Neural progenitor cell (in vitro differentiated cells): ENCODE measurements at regions not wholly inside any gene's neighbourhood (a gene's known extent, or its start where the extent isn't known, plus 50 kb on each side); places are given as distances from the start of the nearest gene placed in this dataset.
A peak's percentile ranks its signal among the peaks of the same experiment; 100 is the strongest.

Source experiments
- DNase-seq: peaks from one replicate; pipeline ENCODE4 v3.0.0-alpha.2; 2016; ENCODE audit warnings: low spot score
- H2AFZ ChIP-seq: fragments of 200-600 bp; sonication (generic); replicated peaks from 2 replicates; pipeline ENCODE4 v1.6.1; 2016; ENCODE audit warnings: antibody characterized with exemption
- H3F3A ChIP-seq: fragments of 200-600 bp; sonication (generic); 2 replicates; pipeline ENCODE4 v1.6.1; 2016; ENCODE audit warnings: antibody characterized with exemption, low read depth
- H3K27ac ChIP-seq: fragments of 200-600 bp; sonication (generic); 2 replicates; pipeline ENCODE4 v1.5.1; 2016; ENCODE audit warnings: mild to moderate bottlenecking
- H3K27me3 ChIP-seq: fragments of 200-600 bp; sonication (generic); 2 replicates; pipeline ENCODE4 v1.6.1; 2016; ENCODE audit warnings: mild to moderate bottlenecking, moderate library complexity
- H3K36me3 ChIP-seq: fragments of 200-600 bp; sonication (generic); 2 replicates; pipeline ENCODE4 v1.5.1; 2016
- H3K4me1 ChIP-seq: fragments of 200-600 bp; sonication (generic); 2 replicates; pipeline ENCODE4 v1.6.1; 2016; ENCODE audit warnings: mixed run types
- H3K4me2 ChIP-seq: fragments of 200-600 bp; sonication (generic); 2 replicates; pipeline ENCODE4 v1.6.1; 2016
- H3K4me3 ChIP-seq: fragments of 200-600 bp; sonication (generic); 2 replicates; pipeline ENCODE4 v1.5.1; 2016
- H3K79me2 ChIP-seq: fragments of 200-600 bp; sonication (generic); 2 replicates; pipeline ENCODE4 v1.6.1; 2016; ENCODE audit warnings: low read depth
- H3K9ac ChIP-seq: fragments of 200-600 bp; sonication (generic); 2 replicates; pipeline ENCODE4 v1.6.1; 2016
- H3K9me3 ChIP-seq: fragments of 200-600 bp; sonication (generic); 2 replicates; pipeline ENCODE4 v1.5.1; 2016; ENCODE audit warnings: low read depth
- H4K20me1 ChIP-seq: fragments of 200-600 bp; sonication (generic); 2 replicates; pipeline ENCODE4 v1.6.1; 2016; ENCODE audit warnings: low read depth
- H3K27ac Mint-ChIP-seq: 3 replicates; pipeline ENCODE4 v1.8.0; 2021; ENCODE audit warnings: mixed read lengths
- H3K27me3 Mint-ChIP-seq: 2 replicates; pipeline ENCODE4 v1.8.0; 2022; ENCODE audit warnings: low read depth, mild to moderate bottlenecking, inconsistent platforms, moderate library complexity, mixed read lengths; ENCODE audit not compliant: insufficient read depth
- H3K36me3 Mint-ChIP-seq: 3 replicates; pipeline ENCODE4 v1.8.0; 2021; ENCODE audit warnings: mixed read lengths
- H3K4me1 Mint-ChIP-seq: 3 replicates; pipeline ENCODE4 v1.8.0; 2021; ENCODE audit warnings: mixed read lengths
- H3K4me3 Mint-ChIP-seq: 3 replicates; pipeline ENCODE4 v1.8.0; 2021; ENCODE audit warnings: mild to moderate bottlenecking, moderate library complexity, mixed read lengths
- H3K9me3 Mint-ChIP-seq: 3 replicates; pipeline ENCODE4 v1.8.0; 2020; ENCODE audit warnings: mixed read lengths
- CTCF ChIP-seq: fragments of 200-600 bp; sonication (generic); IDR thresholded peaks from 2 replicates; pipeline ENCODE4 v1.5.1; 2017; ENCODE audit warnings: antibody characterized with exemption, mild to moderate bottlenecking
- EZH2 ChIP-seq: fragments of 200-600 bp; sonication (generic); IDR thresholded peaks from 2 replicates; pipeline ENCODE4 v1.6.1; 2017; ENCODE audit warnings: antibody characterized with exemption, mild to moderate bottlenecking, moderate library complexity
- EZH2phosphoT487 ChIP-seq: fragments of 200-600 bp; sonication (generic); IDR thresholded peaks from 2 replicates; pipeline ENCODE4 v1.6.1; 2017; ENCODE audit warnings: antibody characterized with exemption

- Mint-ChIP-seq H3K36me3 (no peaks in the 10 kb centered on the region), H3K27ac (peak overlapping the region; percentile 72), H3K27me3 (peaks cover 20% of the 10 kb centered on the region), H3K4me3 (peak overlapping the region; percentile 42), H3K9me3 (peaks cover 3% of the 10 kb centered on the region), H3K4me1 (peaks cover 47% of the 10 kb centered on the region)
- Histone ChIP-seq H3K4me3 (no peak overlapping the region), H2AFZ (no peak overlapping the region), H4K20me1 (no peaks in the 10 kb centered on the region), H3K79me2 (no peaks in the 10 kb centered on the region), H3K4me2 (peak overlapping the region; percentile 64), H3K36me3 (no peaks in the 10 kb centered on the region), H3K27me3 (no peaks in the 10 kb centered on the region), H3F3A (peaks cover 22% of the 10 kb centered on the region), H3K27ac (no peak overlapping the region), H3K9me3 (no peaks in the 10 kb centered on the region), H3K4me1 (peaks cover 32% of the 10 kb centered on the region), H3K9ac (no peak overlapping the region)
- TF ChIP-seq EZH2 (no peak), CTCF (peak; percentile 1)
- DNase-seq, result no peak
These were observed 139.1 kb upstream of the GSE1 start for GRCh38 chr16:85473909-85474620.

GRCh38 chr16:85474621-85475217, 138.4 kb upstream of the GSE1 start:
- Histone ChIP-seq H3K27me3 (no peaks in the 10 kb centered on the region), H3K9ac (no peak overlapping the region), H3K4me1 (peaks cover 32% of the 10 kb centered on the region), H2AFZ (no peak overlapping the region), H3K27ac (no peak overlapping the region), H3F3A (peaks cover 22% of the 10 kb centered on the region), H3K4me3 (no peak overlapping the region), H4K20me1 (no peaks in the 10 kb centered on the region), H3K79me2 (no peaks in the 10 kb centered on the region), H3K4me2 (peak overlapping the region; percentile 64), H3K9me3 (no peaks in the 10 kb centered on the region), H3K36me3 (no peaks in the 10 kb centered on the region)
- Mint-ChIP-seq H3K4me1 (peaks cover 47% of the 10 kb centered on the region), H3K9me3 (peaks cover 3% of the 10 kb centered on the region), H3K27me3 (peaks cover 20% of the 10 kb centered on the region), H3K4me3 (peak overlapping the region; percentile 29), H3K36me3 (no peaks in the 10 kb centered on the region), H3K27ac (peak overlapping the region; percentile 89)
- DNase-seq, result no peak
- TF ChIP-seq CTCF (no peak), EZH2 (no peak), EZH2phosphoT487 (no peak)

GRCh38 chr16:85475233-85475632, 137.9 kb upstream of the GSE1 start:
- H3K4me2 ChIP-seq, result peak overlapping the region; percentile 64
- no peaks in the 10 kb centered on the region for H4K20me1 ChIP-seq
- Mint-ChIP-seq H3K4me3 (peak overlapping the region; percentile 1), H3K27me3 (peaks cover 20% of the 10 kb centered on the region), H3K27ac (no peak overlapping the region), H3K36me3 (no peaks in the 10 kb centered on the region), H3K9me3 (peaks cover 3% of the 10 kb centered on the region), H3K4me1 (peaks cover 47% of the 10 kb centered on the region)
- H3K9ac ChIP-seq, result no peak overlapping the region
- no peak for DNase-seq
- no peak overlapping the region for H3K27ac ChIP-seq
- H3F3A ChIP-seq, result peaks cover 22% of the 10 kb centered on the region
- TF ChIP-seq CTCF, result no peak
- TF ChIP-seq EZH2phosphoT487, result no peak
- no peak for TF ChIP-seq EZH2
- no peaks in the 10 kb centered on the region for H3K27me3 ChIP-seq
- H2AFZ ChIP-seq, result no peak overlapping the region
- H3K4me3 ChIP-seq, result no peak overlapping the region
- H3K79me2 ChIP-seq, result no peaks in the 10 kb centered on the region
- no peaks in the 10 kb centered on the region for H3K36me3 ChIP-seq
- H3K9me3 ChIP-seq, result no peaks in the 10 kb centered on the region
- H3K4me1 ChIP-seq, result peaks cover 32% of the 10 kb centered on the region
